Muscle of leg (tissue), 3 donors: ENCODE measurements at regions not wholly inside any gene's neighbourhood (a gene's known extent, or its start where the extent isn't known, plus 50 kb on each side); places are given as distances from the start of the nearest gene placed in this dataset.
A peak's percentile ranks its signal among the peaks of the same experiment; 100 is the strongest.

ENCODE experiments used
- DNase-seq: peaks from one replicate; pipeline ENCODE4 v3.0.0; 2013
- H3K27ac ChIP-seq: one replicate; pipeline ENCODE4 v1.5.1; 2013; ENCODE audit warnings: mild to moderate bottlenecking, low read length, control low read depth
- H3K27me3 ChIP-seq: one replicate; pipeline ENCODE4 v1.6.1; 2013; ENCODE audit warnings: low read length; ENCODE audit not compliant: control insufficient read depth, insufficient read depth
- H3K36me3 ChIP-seq: one replicate; pipeline ENCODE4 v1.6.1; 2013; ENCODE audit warnings: low read length; ENCODE audit not compliant: control insufficient read depth, insufficient read depth
- H3K4me1 ChIP-seq: one replicate; pipeline ENCODE4 v1.6.1; 2013; ENCODE audit warnings: low read length; ENCODE audit not compliant: control insufficient read depth, insufficient read depth
- H3K4me3 ChIP-seq: one replicate; pipeline ENCODE4 v1.5.1; 2013; ENCODE audit warnings: low read length, control low read depth
- H3K9me3 ChIP-seq: replicated peaks from 2 replicates; pipeline ENCODE4 v1.6.1; 2013; ENCODE audit warnings: low read depth, low read length; ENCODE audit not compliant: control insufficient read depth
- WGBS: methylation state at CpG from one replicate; pipeline ENCODE4 v1.1.5; 2013; ENCODE audit warnings: missing lambda C conversion rate; ENCODE audit not compliant: insufficient coverage; 5-methylcytosine and 5-hydroxymethylcytosine counted together

DNA sequence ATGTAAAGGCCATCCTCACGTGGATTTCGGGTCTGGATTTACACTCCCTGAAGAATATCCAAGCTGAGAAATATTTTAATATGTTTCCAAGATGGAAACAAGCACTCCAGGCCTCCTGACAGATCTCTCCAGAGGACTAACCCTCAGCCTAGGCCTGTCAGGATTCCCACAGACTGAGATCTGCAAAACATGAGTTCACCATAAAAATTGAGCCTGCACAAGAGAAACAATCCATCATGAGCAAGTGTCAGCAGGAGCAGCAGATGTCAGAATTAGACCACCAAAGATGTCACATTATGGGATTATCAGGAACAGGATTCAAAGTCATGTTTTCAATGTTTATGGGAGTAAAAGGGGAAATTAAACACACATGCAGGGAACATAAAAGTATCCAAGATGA, 191.3 kb downstream of the TFCP2L1 start:
- WGBS: no CpG with 5 or more reads among the region's 2 CpGs
- Histone ChIP-seq H3K27me3 (peaks cover 14% of the 10 kb centered on the region), H3K27ac (no peak overlapping the region), H3K9me3 (peaks cover 5% of the 10 kb centered on the region), H3K4me3 (no peak overlapping the region), H3K4me1 (peaks cover 21% of the 10 kb centered on the region), H3K36me3 (no peaks in the 10 kb centered on the region)
- DNase-seq: peak; percentile 89

DNA sequence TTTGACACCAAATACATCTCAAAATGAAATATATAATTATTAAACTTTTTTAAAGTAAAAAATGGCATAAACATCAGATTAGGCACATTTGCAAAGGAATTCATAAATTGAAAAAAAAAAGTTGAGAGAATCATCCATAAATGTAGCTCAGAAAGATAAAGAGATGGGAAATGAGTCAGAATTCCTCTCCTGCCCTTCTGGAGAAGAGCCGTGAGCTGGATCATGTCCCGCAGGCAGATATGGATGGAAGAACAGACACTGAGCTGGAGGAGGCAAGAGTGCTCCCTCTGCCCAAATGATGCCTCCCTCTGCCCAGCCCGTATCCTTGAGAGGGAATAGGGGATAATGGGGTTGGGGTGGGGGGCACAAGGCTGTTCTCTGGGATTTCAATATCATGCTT, 190.9 kb downstream of the TFCP2L1 start:
- WGBS: no CpG with 5 or more reads among the region's 3 CpGs
- Histone ChIP-seq H3K27me3 (peaks cover 14% of the 10 kb centered on the region), H3K9me3 (peaks cover 5% of the 10 kb centered on the region)

DNA sequence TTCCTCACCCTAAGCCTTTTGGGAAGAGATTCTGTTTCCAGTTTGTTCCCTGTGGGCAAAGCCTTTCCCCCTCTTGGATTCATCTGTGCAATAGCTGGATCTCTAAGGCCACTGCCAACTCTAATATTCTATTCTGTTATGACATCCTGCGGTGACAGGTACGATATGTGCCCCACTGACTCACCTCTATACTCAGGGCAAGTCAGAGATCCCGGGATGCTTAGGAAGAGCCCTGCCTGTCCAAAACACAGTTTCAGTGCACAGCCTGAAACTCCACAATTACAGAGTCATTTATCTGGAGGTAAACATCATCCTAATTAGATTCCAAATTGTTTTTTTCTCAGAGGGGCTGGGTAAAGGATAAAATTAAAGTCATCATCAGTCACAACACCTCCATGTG, 190.2 kb downstream of the TFCP2L1 start:
- WGBS: no CpG with 5 or more reads among the region's 3 CpGs
- no peak overlapping the region for H3K4me3 ChIP-seq
- H3K4me1 ChIP-seq: peaks cover 9% of the 10 kb centered on the region
- H3K27ac ChIP-seq: no peak overlapping the region
- peaks cover 14% of the 10 kb centered on the region for H3K27me3 ChIP-seq
- no peak for DNase-seq
- peaks cover 5% of the 10 kb centered on the region for H3K9me3 ChIP-seq
- no peaks in the 10 kb centered on the region for H3K36me3 ChIP-seq

More for the DNA sequence above, 190.9 kb downstream of the TFCP2L1 start:
- H3K4me1 ChIP-seq: peaks cover 17% of the 10 kb centered on the region
- H3K27ac ChIP-seq: no peak overlapping the region
- peak; percentile 59 for DNase-seq
- H3K4me3 ChIP-seq: no peak overlapping the region
- H3K36me3 ChIP-seq: no peaks in the 10 kb centered on the region

DNA sequence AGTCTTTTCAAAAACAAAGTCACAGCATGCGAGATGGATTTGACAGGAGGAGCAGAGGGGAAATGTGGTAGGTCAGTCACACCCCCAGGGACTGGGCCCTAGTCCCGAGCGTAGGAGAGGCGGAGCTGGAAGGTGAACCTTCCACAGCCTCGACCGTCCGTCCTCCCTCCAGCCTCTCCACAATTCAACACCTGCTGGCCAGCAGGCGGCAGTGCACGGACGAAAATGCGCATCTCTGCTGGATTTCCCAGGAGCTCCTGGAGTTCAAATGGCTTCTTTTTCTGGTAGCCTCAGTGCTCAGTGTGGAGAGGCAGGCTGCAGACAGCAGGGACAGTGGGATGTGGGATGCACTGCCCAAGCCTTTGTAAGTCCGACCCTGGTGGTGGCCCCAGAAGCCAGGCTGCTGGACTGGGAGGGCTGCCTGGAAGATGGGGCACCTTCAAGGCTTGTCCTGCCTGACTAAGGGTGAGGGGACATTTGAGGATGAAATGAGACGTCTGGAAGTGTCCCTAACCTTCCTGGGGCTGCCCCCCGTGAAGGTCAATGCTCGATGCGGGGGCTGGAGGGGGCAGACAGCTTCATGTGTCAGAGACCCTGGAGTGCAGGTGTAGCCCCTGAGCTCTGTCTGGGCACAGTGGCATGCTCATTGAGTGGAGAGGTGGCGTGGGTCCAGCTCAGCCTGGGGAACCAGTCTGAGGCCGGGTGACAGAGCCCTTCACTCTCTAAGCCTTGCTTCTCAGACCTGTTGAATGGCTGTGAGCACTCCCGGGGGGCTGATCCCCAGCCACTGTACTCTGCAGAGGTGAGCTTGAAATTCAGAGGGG, 189.5 kb downstream of the TFCP2L1 start:
- no peaks in the 10 kb centered on the region for H3K36me3 ChIP-seq
- no peak overlapping the region for H3K4me3 ChIP-seq
- H3K27ac ChIP-seq: no peak overlapping the region
- peaks cover 3% of the 10 kb centered on the region for H3K4me1 ChIP-seq
- peak; percentile 63 for DNase-seq
- peaks cover 14% of the 10 kb centered on the region for H3K27me3 ChIP-seq
- H3K9me3 ChIP-seq: peaks cover 5% of the 10 kb centered on the region
- 36% methylated on average over 14 of the region's 19 CpGs for WGBS

DNA sequence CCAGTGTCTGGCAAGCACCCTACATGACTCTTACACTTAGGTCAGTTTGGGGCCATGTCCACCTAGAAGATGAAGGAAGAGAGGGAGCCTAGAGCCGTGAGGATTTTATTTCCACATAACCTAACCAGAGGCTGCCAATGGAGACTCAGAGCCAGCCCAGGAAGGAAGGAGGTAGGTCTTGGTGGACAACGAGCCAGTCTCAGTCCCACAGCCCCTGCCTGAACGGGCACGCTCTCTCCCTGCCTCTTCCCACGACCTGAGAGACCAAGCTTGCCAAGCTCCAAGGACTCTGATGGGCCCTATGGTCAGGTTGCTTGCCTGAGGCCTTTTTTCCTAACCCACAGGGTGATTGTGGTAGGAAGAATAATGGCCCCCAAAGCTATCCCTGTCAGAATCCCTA, 188.4 kb downstream of the TFCP2L1 start:
- no peak for DNase-seq
- Histone ChIP-seq H3K27me3 (peaks cover 21% of the 10 kb centered on the region), H3K9me3 (peaks cover 5% of the 10 kb centered on the region), H3K27ac (no peak overlapping the region), H3K36me3 (no peaks in the 10 kb centered on the region), H3K4me3 (no peak overlapping the region), H3K4me1 (peaks cover 2% of the 10 kb centered on the region)
- no CpG with 5 or more reads among the region's 5 CpGs for WGBS

DNA sequence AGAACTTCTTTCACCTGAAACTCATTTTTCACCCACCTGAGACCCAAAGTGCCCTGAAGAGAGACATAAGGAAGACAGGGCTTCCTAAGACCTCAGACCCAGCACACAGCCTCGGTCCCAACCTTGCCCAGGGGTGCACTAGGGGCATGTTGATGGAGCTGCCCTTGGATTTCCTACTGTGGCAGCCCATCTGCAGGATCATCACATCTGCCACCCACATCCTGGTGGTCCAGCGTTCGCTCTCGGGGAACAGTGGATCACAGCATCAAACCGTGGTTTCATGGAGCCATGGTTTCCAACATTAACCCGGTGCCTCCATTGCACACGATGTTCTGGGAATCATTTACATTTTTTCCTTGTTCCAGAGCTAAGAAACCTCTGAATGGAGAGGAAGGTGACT, 186.4 kb downstream of the TFCP2L1 start:
- 90% methylated on average over 6 of the region's 7 CpGs for WGBS
- DNase-seq: no peak
- H3K27me3 ChIP-seq: peaks cover 26% of the 10 kb centered on the region
- no peaks in the 10 kb centered on the region for H3K9me3 ChIP-seq
- peaks cover 2% of the 10 kb centered on the region for H3K4me1 ChIP-seq
- H3K4me3 ChIP-seq: no peak overlapping the region
- H3K27ac ChIP-seq: no peak overlapping the region
- no peaks in the 10 kb centered on the region for H3K36me3 ChIP-seq

DNA sequence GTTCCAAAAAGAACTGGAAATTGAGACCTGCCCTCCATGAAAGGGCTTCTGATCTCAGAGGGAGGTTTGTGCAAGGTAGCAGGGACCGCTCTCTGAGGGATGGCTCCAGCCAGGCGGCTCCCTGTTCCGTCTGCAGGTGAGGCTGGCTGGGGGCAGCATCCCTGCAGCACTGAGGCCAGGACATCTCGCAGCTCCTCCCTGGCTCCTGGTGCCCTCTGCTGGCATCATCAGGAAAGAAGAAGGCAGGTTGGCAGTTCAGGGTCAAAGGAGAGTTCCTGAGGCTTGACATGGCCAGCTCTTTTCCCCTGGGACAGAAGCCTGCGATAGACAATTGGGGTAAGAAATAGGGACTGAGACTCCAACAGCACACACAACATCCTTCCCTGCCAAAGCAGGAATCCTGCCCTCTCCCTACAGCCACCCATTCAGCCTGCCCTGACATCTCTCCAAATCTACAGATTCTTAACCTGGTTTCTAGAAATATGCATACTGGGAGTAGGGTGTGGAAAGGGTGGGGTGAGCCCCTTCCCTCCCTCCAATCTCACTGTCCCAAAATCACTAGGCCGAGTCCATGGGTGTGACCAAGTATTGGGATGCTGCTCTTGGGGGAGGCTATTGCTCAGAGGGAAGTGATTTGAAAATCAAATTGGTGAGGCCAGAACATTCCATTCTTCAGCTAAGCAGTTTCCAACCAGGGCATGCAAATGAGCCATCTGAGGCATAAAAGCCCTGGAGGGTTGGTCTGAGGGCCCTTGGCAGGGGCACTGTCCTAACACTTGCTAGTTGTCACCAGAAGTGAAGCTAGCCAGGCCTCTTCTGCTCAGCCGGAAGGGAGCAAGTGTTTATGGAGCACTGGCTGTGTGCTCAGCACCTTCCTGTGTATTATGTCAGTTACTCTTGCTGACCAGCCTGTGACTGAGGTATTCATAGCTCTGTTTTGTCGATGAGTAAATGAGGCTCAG, 185.4 kb downstream of the TFCP2L1 start:
- no peaks in the 10 kb centered on the region for H3K36me3 ChIP-seq
- no peak for DNase-seq
- 50% methylated on average over 4 of the region's 8 CpGs for WGBS
- no peaks in the 10 kb centered on the region for H3K4me1 ChIP-seq
- no peaks in the 10 kb centered on the region for H3K9me3 ChIP-seq
- no peak overlapping the region for H3K27ac ChIP-seq
- peaks cover 30% of the 10 kb centered on the region for H3K27me3 ChIP-seq
- H3K4me3 ChIP-seq: no peak overlapping the region

DNA sequence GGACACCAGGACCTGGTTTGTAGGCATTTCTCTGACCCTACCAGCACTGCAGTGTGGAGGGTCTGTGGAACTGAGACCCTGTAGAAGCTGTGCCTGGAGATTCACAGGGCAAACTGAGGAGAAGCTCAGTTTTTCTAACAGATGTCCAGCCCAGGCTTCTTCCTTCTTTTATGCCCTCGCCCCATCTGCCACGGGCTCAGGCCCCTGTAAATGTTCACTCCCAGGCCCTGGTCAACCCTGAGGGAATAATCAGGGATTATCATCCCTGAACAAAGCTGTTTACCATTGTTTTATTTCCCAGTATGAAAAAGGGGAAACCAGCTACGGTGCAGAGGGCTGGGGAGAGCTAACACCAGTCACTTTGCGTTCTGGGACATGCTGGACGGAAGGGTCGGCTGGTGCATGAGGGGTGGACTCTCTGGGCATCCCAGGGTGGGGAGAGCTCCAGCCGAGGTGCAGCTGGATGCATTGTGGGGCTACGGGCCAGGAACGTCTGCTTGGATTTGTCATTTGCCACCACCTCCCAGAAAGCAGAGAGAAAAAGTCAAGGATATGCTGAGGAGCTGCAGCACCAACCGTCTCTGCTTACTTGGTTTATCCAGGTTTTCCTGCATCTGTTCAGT, 183.8 kb downstream of the TFCP2L1 start:
- Histone ChIP-seq H3K27ac (no peak overlapping the region), H3K4me1 (no peaks in the 10 kb centered on the region), H3K9me3 (no peaks in the 10 kb centered on the region), H3K27me3 (peaks cover 24% of the 10 kb centered on the region), H3K4me3 (no peak overlapping the region), H3K36me3 (no peaks in the 10 kb centered on the region)
- WGBS: 78% methylated on average over 6 of the region's 10 CpGs
- DNase-seq: no peak

DNA sequence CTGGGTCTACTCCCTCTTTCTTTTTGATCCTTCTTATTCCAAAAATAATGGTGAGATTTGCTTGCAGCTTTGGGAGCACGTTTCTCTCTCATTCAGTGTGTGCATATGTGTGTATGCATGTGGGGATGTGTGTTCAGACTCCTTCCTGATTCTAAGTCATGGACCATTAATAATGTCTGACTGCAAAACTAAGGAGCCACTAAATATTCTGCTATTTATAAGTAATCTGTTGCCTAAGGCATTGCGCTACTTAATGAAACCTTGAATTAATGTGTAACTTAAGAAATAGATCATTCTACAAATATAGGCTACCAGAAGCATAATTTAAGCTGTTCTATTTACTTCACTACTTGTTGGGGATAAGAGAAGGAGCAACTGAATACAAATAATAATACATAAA, 182.1 kb downstream of the TFCP2L1 start:
- Histone ChIP-seq H3K27ac (no peak overlapping the region), H3K36me3 (no peaks in the 10 kb centered on the region), H3K9me3 (no peaks in the 10 kb centered on the region), H3K27me3 (peaks cover 19% of the 10 kb centered on the region), H3K4me3 (no peak overlapping the region), H3K4me1 (no peaks in the 10 kb centered on the region)
- DNase-seq: no peak
- WGBS: no CpG with 5 or more reads among the region's 2 CpGs

DNA sequence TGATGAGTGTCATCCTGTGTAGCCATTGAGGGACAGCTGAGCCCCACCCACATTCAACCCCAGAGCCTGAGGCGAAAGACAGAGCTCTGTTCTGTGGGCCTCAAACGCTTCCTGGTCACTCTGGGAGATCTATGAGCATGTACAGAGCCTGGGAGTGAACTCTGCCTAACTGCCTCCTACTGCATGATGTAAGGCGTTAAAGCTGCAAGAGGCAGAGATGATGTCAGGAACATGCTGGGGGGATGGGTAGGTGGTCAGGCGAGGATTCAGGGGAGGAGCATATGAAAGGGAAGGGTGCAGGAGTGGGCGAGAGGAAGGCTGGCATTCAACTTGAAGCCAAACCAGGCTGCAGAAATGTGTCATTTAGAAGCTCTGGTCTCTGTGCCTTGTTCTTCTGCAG, 181.0 kb downstream of the TFCP2L1 start:
- 63% methylated on average over 3 of the region's 5 CpGs for WGBS
- no peak overlapping the region for H3K27ac ChIP-seq
- no peak overlapping the region for H3K4me3 ChIP-seq
- no peaks in the 10 kb centered on the region for H3K9me3 ChIP-seq
- H3K27me3 ChIP-seq: peaks cover 16% of the 10 kb centered on the region
- no peaks in the 10 kb centered on the region for H3K36me3 ChIP-seq
- no peaks in the 10 kb centered on the region for H3K4me1 ChIP-seq
- DNase-seq: no peak
